GM18505 (cell line): ENCODE measurements at regions not wholly inside any gene's neighbourhood (a gene's known extent, or its start where the extent isn't known, plus 50 kb on each side); places are given as distances from the start of the nearest gene placed in this dataset.

ENCODE experiments used
- ATAC-seq: cut with Tn5 transposase; IDR thresholded peaks from one replicate; pipeline ENCODE4 v1.9.1; 2021; ENCODE audit not compliant: unreplicated experiment
- POLR2A ChIP-seq: IDR thresholded peaks from 4 replicates; pipeline ENCODE4 v1.6.1; 2011; ENCODE audit warnings: borderline replicate concordance; ENCODE audit not compliant: insufficient read depth, insufficient read length; ENCODE audit errors: extremely low read depth

GRCh38 chr5:68464424-68464823 is 248.9 kb downstream of the PIK3R1 start:
- peak; percentile 75 for ATAC-seq
- no peak for TF ChIP-seq POLR2A

GRCh38 chr5:68465133-68465532 is 249.6 kb downstream of the PIK3R1 start:
- no peak for TF ChIP-seq POLR2A

DNA sequence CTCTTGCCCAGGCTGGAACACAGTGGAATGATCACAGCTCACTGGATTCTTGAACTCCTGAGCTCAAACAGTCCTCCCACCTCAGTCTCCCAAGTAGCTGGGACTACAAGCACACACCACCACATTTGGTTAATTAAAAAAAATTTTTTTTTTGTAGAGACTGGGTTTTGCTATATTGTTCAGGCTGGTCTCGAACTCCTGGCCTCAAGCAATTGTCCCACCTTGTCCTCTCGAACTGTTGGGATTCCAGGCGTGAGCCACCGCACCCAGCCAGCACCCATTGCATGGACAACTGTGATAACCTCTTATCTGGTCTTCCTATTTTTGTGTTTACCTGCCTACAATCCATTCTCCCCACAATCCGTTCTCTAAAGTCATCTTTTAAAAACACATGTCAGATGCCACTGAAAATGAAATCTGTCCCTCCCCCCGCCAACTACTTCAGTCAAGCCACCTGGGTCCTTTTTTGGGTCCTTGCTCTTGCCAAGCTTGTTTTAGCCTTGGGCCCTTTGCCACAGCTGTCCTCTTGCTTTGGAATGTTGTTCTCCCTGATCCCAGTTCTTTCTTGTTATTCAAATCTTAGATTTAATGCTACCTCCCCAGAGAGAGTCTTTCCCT is 250.5 kb downstream of the PIK3R1 start:
- ATAC-seq, result no peak

More at GRCh38 chr5:68465133-68465532, 249.6 kb downstream of the PIK3R1 start:
- no peak for ATAC-seq

DNA sequence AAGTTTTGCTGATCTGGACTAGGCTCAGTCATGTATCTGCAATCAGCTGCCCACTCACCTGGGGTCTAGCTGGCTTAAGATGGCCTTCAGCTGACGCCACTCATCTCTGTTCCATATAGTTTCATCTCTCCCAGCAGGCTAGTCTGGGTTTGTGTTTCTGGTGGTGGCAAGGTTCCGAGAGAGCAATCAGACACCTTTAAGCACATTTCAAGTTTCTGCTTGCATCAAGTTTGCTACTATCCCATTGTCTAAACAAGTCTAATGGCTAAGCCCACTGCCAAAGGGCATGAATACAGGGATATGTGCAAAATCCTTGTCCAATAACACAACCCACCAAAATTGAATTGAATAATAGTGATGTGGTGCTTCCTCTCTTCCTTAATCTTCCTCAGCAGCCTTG is 251.7 kb downstream of the PIK3R1 start:
- no peak for TF ChIP-seq POLR2A
- no peak for ATAC-seq

More for the DNA sequence above, 250.5 kb downstream of the PIK3R1 start:
- TF ChIP-seq POLR2A, result no peak

DNA sequence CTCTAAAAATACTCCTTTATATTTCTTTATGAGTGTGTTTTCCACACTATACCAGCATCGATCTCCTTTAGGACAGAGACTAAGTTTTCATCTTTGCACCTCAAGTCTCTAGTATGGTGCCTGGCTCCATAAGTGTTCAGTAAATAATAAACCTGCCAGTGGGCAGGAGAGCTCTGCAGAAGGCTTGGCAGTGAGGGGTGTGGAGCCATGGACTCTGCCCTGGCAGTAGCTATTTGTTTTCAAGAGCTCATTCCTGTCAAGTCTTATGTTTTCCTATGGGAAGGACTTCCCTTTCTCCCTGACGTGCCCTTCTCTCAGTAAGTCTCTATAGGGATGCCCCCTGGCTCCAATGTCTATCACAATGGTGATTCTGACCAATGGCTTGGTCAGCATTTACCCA is 252.2 kb downstream of the PIK3R1 start:
- ATAC-seq, result no peak
- no peak for TF ChIP-seq POLR2A

DNA sequence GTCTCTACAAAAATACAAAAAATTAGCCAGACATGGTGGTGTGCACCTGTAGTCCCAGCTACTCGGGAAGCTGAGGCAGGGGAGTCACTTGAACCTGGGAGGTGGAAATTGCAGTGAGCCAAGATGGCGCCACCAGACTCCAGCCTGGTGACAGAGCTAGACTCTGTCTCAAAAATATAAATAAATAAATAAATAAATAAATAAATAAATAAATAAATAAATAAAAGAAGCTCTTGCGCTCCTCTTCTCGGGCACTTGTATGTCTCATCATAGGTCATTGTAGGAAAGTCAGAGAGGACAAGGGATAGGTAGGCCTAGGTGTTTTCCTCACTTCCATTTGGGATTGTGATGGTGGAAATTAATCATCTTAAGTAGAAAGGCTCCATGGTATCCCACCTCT is 252.8 kb downstream of the PIK3R1 start:
- ATAC-seq, result no peak
- TF ChIP-seq POLR2A, result no peak

DNA sequence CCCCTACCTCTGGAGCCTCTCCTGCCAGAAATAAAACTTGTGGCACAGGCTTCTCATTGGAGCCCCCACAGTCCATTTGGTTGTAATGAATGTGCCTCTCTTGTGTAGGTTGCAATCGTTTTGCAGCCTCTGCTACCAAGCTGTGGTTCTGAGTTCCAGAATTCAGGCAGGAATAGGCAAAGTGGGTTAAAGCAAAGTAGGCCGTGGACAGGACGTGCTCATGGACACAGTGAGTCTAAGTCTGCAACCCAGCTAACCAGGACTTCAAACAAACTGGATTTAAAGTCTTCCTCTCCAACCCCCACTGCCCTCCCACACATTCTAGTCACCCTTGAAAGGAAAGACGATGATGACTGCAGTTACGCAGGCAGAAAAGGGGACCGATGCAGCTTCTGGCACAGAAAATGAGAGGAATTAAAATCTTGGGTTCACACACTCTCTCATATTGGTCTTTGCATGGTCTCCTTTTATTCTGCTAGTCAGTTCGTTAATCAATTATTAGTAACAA is 260.0 kb downstream of the PIK3R1 start:
- ATAC-seq, result no peak
- TF ChIP-seq POLR2A, result no peak

GRCh38 chr5:68476854-68477253 is 261.3 kb downstream of the PIK3R1 start:
- no peak for TF ChIP-seq POLR2A

DNA sequence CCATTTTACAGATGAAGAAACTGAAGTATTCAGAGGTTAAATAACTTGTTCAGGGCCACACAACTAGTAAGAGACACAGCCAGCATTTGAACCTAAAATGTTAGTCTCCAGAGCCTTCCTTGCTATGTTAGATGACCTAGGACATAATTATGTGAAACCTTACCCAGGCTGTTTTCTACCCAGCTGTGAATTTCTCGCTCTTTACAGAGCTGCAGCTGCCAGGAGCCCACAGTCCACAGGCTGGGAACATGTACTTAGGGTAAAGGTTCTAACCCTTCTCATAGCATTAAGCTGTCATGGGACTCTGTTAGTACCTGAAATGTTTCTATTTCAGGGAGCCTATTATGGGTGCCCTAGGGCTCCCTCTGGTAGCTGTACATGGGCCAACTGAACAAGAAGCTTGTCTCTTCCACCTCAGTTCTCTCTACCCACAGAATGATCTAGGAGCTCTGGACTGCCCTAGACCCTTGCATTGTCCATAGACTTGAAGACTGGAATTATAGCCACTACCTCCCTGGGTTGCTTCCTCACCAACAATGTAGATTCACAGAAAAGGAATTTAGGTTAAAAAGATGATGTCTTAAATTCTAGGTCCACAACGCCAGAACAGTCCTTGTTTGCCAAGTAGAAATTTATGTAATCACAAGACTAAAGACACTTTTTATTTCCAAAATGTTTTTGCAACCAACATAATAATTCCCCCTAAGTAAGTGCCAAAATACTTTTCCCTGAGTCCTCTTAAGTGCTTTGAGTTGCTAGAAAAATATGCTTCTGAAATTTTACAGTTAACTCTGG is 262.9 kb downstream of the PIK3R1 start:
- no peak for TF ChIP-seq POLR2A
- no peak for ATAC-seq

More at GRCh38 chr5:68476854-68477253, 261.3 kb downstream of the PIK3R1 start:
- ATAC-seq, result no peak

DNA sequence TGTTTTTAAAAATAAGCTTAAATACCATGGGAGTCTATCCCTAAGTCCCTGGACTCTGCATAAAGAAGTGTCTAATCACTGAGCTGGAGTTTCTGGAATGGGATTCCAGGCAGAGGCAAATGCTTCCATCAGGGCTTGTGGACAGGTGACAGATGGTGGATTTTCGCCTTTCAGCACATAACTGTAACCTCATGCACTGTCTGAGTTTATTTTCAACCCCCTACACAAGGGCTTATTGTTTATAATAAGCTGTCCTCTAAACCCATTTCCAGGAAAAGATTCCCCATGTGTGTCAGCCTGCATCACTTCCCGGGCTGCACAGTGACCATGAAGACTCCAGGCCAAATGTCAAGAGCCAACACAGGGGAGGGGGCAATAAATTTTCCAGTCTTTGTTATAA is 264.0 kb downstream of the PIK3R1 start:
- TF ChIP-seq POLR2A, result no peak
- no peak for ATAC-seq

GRCh38 chr5:68480335-68480940 is 264.9 kb downstream of the PIK3R1 start:
- no peak for TF ChIP-seq POLR2A
- ATAC-seq, result no peak

DNA sequence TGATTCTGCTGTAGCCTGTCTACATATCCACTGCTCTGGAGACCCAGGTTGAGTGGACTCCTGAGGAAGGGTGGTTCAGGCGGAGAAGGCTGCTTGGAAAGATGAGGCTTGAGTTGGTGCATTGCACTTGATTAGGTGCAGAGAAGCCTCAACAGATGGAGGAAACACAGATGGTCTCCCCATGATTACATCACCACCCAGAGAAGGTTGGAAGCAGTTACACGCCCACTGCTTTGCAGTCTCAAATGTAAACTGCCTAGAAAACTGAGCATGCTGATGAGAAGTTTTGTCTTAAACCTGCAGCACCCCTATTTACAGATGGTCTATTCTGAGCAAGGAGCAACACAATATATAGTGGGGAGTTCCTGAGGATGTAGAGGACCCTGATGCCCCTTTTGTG is 266.6 kb downstream of the PIK3R1 start:
- ATAC-seq, result no peak
- no peak for TF ChIP-seq POLR2A

DNA sequence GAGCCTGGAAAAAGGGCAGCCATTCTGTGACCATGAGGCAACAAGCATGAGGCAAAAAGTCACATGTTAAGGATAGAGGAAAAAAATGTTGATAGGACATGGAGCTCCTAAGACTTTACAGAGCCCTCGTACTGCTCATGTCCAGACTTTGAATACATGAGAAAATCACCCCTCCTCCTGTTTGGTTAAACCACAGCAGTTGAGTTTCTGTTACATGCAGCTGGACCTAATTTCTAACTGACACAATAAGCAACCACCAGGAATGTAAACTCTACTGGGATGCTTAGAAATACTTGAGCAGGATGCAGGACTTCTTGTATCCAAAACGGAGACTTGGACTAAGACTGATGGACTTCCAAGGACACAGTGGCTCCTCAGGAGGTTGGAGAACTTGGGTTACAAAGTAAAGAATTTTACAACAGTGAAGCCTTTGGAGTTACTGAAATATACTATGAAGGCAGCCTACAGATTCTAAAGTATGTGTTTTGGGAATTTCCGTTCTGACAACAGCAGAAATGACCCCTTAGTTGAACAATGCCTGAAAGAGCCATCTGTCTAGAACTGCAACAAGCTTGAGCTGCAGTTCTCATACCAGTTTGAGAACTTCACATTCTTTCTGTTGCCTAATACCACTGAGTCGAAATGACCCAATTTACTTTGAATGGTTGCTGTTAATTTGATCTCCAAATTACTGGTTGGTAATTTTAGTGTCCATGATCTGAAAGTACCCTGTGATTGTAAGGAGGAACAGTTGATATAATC is 268.9 kb downstream of the PIK3R1 start:
- ATAC-seq, result no peak

More for the DNA sequence above, 268.9 kb downstream of the PIK3R1 start:
- TF ChIP-seq POLR2A, result no peak
